Tibial nerve (tissue), 4 donors: ENCODE measurements at regions not wholly inside any gene's neighbourhood (a gene's known extent, or its start where the extent isn't known, plus 50 kb on each side); places are given as distances from the start of the nearest gene placed in this dataset.

ENCODE experiments used
- DNase-seq, 2 donors: peaks; one replicate each; pipeline ENCODE4 v3.0.0-alpha.2; 2019; ENCODE audit warnings: low spot score in 2 of 2
- H3K27ac ChIP-seq, 4 donors: fragments of 200-600 bp; sonication (generic) in 3 of 4; one replicate each; pipeline ENCODE4 v1.5.1; 2017 to 2019; ENCODE audit warnings: mild to moderate bottlenecking in 1 of 4
- H3K27me3 ChIP-seq, 2 donors: fragments of 200-600 bp; sonication (generic) in 1 of 2; one replicate each; pipeline versions ENCODE4 v1.5.1 to v1.6.0; 2017 to 2019
- H3K36me3 ChIP-seq, 3 donors: fragments of 200-600 bp; sonication (generic); one replicate each; pipeline ENCODE4 v1.5.1; 2018 to 2019
- H3K4me1 ChIP-seq, 4 donors: fragments of 200-600 bp; sonication (generic) in 3 of 4; one replicate each; pipeline ENCODE4 v1.5.1; 2017 to 2019
- H3K4me3 ChIP-seq, 4 donors: fragments of 200-600 bp; sonication (generic) in 3 of 4; one replicate each; pipeline ENCODE4 v1.5.1; 2017 to 2019; ENCODE audit warnings: mild to moderate bottlenecking in 1 of 4, moderate library complexity in 1 of 4
- H3K9me3 ChIP-seq, 4 donors: fragments of 200-600 bp; sonication (generic) in 3 of 4; one replicate each; pipeline ENCODE4 v1.5.1; 2017 to 2019
- EP300 ChIP-seq, 2 donors: sonication (generic); formaldehyde crosslinking; IDR thresholded peaks; one replicate each; pipeline ENCODE4 v1.6.1; 2017; ENCODE audit warnings: antibody characterized with exemption in 2 of 2, mild to moderate bottlenecking in 1 of 2
- POLR2A ChIP-seq, 2 donors: fragments of 450-650 bp; IDR thresholded peaks; one replicate each; pipeline ENCODE4 v1.6.1; 2017; ENCODE audit warnings: antibody characterized with exemption in 2 of 2, mild to moderate bottlenecking in 2 of 2, moderate library complexity in 2 of 2
- WGBS, 2 donors: methylation state at CpG; one replicate each; pipeline ENCODE4 v1.1.5; 2018; 5-methylcytosine and 5-hydroxymethylcytosine counted together
- TF ChIP-seq, protein P1 (sequence below), 5 experiments: fragments of 200-600 bp in 3 of 5; fragments of 450-650 bp in 2 of 5; sonication (generic) in 3 of 5; IDR thresholded peaks; one replicate each; pipeline ENCODE4 v1.5.1; 2016 to 2019; ENCODE audit warnings: antibody characterized with exemption in 5 of 5, mild to moderate bottlenecking in 3 of 5, moderate library complexity in 2 of 5

GRCh38 chr15:72980661-72981060, 71.6 kb upstream of the NEO1 start:
- Histone ChIP-seq H3K4me1 (no peaks in the 10 kb centered on the region), H3K27ac (no peak overlapping the region), H3K4me3 (no peak overlapping the region), H3K27me3 (peaks cover 0 to 3% of the 10 kb centered on the region in 2 donors), H3K36me3 (no peaks in the 10 kb centered on the region), H3K9me3 (peaks cover 0 to 13% (median 0%) of the 10 kb centered on the region in 4 donors)
- DNase-seq: no peak
- TF ChIP-seq, protein P1, sequence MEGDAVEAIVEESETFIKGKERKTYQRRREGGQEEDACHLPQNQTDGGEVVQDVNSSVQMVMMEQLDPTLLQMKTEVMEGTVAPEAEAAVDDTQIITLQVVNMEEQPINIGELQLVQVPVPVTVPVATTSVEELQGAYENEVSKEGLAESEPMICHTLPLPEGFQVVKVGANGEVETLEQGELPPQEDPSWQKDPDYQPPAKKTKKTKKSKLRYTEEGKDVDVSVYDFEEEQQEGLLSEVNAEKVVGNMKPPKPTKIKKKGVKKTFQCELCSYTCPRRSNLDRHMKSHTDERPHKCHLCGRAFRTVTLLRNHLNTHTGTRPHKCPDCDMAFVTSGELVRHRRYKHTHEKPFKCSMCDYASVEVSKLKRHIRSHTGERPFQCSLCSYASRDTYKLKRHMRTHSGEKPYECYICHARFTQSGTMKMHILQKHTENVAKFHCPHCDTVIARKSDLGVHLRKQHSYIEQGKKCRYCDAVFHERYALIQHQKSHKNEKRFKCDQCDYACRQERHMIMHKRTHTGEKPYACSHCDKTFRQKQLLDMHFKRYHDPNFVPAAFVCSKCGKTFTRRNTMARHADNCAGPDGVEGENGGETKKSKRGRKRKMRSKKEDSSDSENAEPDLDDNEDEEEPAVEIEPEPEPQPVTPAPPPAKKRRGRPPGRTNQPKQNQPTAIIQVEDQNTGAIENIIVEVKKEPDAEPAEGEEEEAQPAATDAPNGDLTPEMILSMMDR (IDR thresholded peaks at IDR 0.05): no peak
- WGBS, 2 donors: 73 to 78% methylated on average over 1 of the region's 1 CpG

- WGBS, 2 donors: 72 to 73% methylated on average over 5 of the region's 5 CpGs
- no peak for TF ChIP-seq EP300 (IDR thresholded peaks at IDR 0.05)
- TF ChIP-seq POLR2A (IDR thresholded peaks at IDR 0.05): no peak
- TF ChIP-seq, protein P1 (IDR thresholded peaks at IDR 0.05): no peak
These were observed 72.5 kb upstream of the NEO1 start for GRCh38 chr15:72979791-72980190.

DNA sequence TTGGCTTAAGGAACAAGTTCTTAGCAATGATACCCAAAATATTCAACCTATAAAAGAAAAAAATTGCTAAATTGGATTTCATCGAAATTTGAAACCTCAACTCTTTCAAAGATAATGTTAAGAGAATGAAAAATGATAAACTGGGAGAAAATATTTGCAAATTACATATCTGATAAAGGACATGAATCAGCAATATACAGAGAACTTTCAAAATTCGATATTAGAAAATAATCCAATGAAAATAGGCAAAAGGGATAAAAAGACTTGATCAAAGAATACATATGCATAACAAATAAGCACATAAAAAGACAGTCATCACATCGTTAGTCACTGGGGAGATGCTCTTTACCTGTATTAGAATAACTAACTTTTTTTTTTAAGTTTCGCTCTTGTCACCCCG, 73.0 kb upstream of the NEO1 start:
- Histone ChIP-seq H3K27me3 (peaks cover 0 to 3% of the 10 kb centered on the region in 2 donors), H3K36me3 (no peaks in the 10 kb centered on the region), H3K4me1 (no peaks in the 10 kb centered on the region), H3K9me3 (peaks cover 0 to 8% (median 0%) of the 10 kb centered on the region in 4 donors), H3K27ac (no peak overlapping the region), H3K4me3 (no peak overlapping the region)
- no peak for DNase-seq
- no peak for TF ChIP-seq POLR2A (IDR thresholded peaks at IDR 0.05)
- TF ChIP-seq, protein P1 (IDR thresholded peaks at IDR 0.05): no peak
- WGBS, 2 donors: 68 to 73% methylated on average over 5 of the region's 5 CpGs

More at GRCh38 chr15:72979791-72980190, 72.5 kb upstream of the NEO1 start:
- Histone ChIP-seq H3K9me3 (peaks cover 0 to 13% (median 0%) of the 10 kb centered on the region in 4 donors), H3K4me3 (no peak overlapping the region), H3K4me1 (no peaks in the 10 kb centered on the region), H3K27ac (no peak overlapping the region), H3K27me3 (peaks cover 0 to 3% of the 10 kb centered on the region in 2 donors), H3K36me3 (no peaks in the 10 kb centered on the region)
- DNase-seq: no peak

- Histone ChIP-seq H3K4me1 (no peaks in the 10 kb centered on the region), H3K27ac (no peak overlapping the region), H3K36me3 (no peaks in the 10 kb centered on the region), H3K9me3 (no peaks in the 10 kb centered on the region), H3K4me3 (no peak overlapping the region), H3K27me3 (peaks cover 0 to 3% of the 10 kb centered on the region in 2 donors)
- 80 to 83% methylated on average over 5 of the region's 5 CpGs for WGBS, 2 donors
- TF ChIP-seq, protein P1 (IDR thresholded peaks at IDR 0.05): no peak
- no peak for TF ChIP-seq POLR2A (IDR thresholded peaks at IDR 0.05)
- TF ChIP-seq EP300 (IDR thresholded peaks at IDR 0.05): no peak
- no peak for DNase-seq
These were observed 74.0 kb upstream of the NEO1 start for GRCh38 chr15:72978223-72978622.

DNA sequence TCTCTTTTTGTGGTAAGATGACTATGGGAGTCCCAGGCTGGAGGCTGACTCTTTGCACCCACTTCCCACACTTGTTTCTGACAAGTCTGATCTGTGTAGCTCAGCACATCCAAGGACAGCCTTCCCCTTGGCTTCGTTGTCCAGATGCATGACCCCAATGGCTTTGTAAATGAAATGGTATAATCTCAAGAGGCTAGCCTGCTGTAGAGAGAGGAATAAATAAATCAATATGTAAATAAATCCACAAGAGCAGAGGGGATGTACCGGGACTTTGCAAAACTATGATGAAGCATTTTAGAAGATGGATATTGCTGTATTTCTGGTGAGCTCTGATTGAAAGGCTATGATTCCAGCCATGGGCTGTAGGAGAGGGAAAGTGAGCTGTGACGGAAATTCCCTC, 79.9 kb upstream of the NEO1 start:
- WGBS, 2 donors: 59% methylated on average over 3 of the region's 3 CpGs
- Histone ChIP-seq H3K9me3 (no peaks in the 10 kb centered on the region), H3K4me3 (no peak overlapping the region), H3K27me3 (no peaks in the 10 kb centered on the region), H3K27ac (no peak overlapping the region), H3K36me3 (no peaks in the 10 kb centered on the region), H3K4me1 (peaks cover 0 to 24% (median 4%) of the 10 kb centered on the region in 4 donors)
- no peak for DNase-seq
- TF ChIP-seq EP300 (IDR thresholded peaks at IDR 0.05) (no peak), POLR2A (IDR thresholded peaks at IDR 0.05) (no peak)
- TF ChIP-seq, protein P1 (IDR thresholded peaks at IDR 0.05): no peak
